A549 (cell line): ENCODE measurements at regions not wholly inside any gene's neighbourhood (a gene's known extent, or its start where the extent isn't known, plus 50 kb on each side); places are given as distances from the start of the nearest gene placed in this dataset.

Experiments
- CBX2 ChIP-seq: fragments of 200-600 bp; sonication (generic); IDR thresholded peaks from 2 replicates; pipeline ENCODE4 v1.6.1; 2016; ENCODE audit warnings: low read depth, mild to moderate bottlenecking, borderline replicate concordance
- CHD2 ChIP-seq: fragments of 150-350 bp; IDR thresholded peaks from 2 replicates; pipeline ENCODE4 v1.6.1; 2014; ENCODE audit warnings: low read length; ENCODE audit not compliant: partially characterized antibody
- CTCF ChIP-seq: fragments of >200 bp; sonication (Bioruptor Twin); formaldehyde crosslinking; IDR thresholded peaks from 3 replicates; pipeline ENCODE4 v1.5.1; 2016
- JUNB ChIP-seq: fragments of >200 bp; sonication (Bioruptor Twin); formaldehyde crosslinking; IDR thresholded peaks from 2 replicates; pipeline ENCODE4 v1.6.1; 2016
- MYC ChIP-seq: IDR thresholded peaks from 2 replicates; pipeline ENCODE4 v1.6.1; 2012; ENCODE audit warnings: mild to moderate bottlenecking, inconsistent platforms, low read length, improper control_type of control experiment, borderline replicate concordance
- POLR2A ChIP-seq: IDR thresholded peaks from 2 replicates; pipeline ENCODE4 v1.6.1; 2012; ENCODE audit warnings: mild to moderate bottlenecking, low read length
- RAD21 ChIP-seq, 2 experiments: fragments of >200 bp in 1 of 2; sonication (Bioruptor Twin) in 1 of 2; formaldehyde crosslinking in 1 of 2; IDR thresholded peaks in 1 of 2; conservative IDR thresholded peaks in 1 of 2; 2 replicates in 1 of 2; 3 replicates in 1 of 2; pipeline ENCODE4 v1.6.1; 2012 to 2018; ENCODE audit warnings: inconsistent platforms in 1 of 2
- RCOR1 ChIP-seq: fragments of 150-350 bp; IDR thresholded peaks from 2 replicates; pipeline ENCODE4 v1.6.1; 2014; ENCODE audit warnings: antibody characterized with exemption, low read length, low read depth
- REST ChIP-seq: fragments of 200-600 bp; sonication (generic); IDR thresholded peaks from 2 replicates; pipeline ENCODE4 v1.6.1; 2016; ENCODE audit warnings: antibody characterized with exemption, mild to moderate bottlenecking, moderate library complexity
- SMC3 ChIP-seq: fragments of >200 bp; sonication (Bioruptor Twin); formaldehyde crosslinking; IDR thresholded peaks from 3 replicates; pipeline ENCODE4 v1.6.1; 2018; ENCODE audit warnings: inconsistent platforms
- TF ChIP-seq, protein P1 (sequence below): IDR thresholded peaks from 2 replicates; pipeline ENCODE4 v1.6.1; 2012

DNA sequence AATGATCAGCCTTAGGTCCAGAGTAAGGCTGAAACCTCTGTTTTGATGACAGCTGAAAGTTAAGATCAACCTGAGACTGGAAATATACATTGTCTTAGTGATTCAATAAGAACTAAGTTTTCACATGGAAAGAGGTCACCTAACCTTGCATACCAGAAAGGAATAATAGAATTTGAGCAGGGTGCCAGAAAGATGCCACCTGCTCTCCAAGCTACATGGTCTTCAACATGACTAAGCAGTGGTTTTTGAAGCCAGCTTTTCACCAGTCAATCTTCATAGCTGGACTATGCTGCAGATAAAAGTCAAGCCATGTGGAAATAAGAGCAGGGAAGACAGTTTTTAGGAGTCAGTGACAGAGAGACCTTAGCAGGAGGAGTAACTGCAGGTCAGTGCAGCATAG lies 589.4 kb upstream of the SYT4 start:
- TF ChIP-seq CTCF (no peak), REST (no peak), RCOR1 (no peak), POLR2A (no peak), CHD2 (no peak), CBX2 (no peak), MYC (no peak), JUNB (no peak), SMC3 (no peak), RAD21 (conservative IDR thresholded peaks at IDR 0.05 in 1 of 2, IDR thresholded peaks at IDR 0.05 in 1 of 2) (no peak)
- TF ChIP-seq, protein P1, sequence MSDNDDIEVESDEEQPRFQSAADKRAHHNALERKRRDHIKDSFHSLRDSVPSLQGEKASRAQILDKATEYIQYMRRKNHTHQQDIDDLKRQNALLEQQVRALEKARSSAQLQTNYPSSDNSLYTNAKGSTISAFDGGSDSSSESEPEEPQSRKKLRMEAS, result no peak
